ENCODE measurements at regions not wholly inside any gene's neighbourhood (a gene's known extent, or its start where the extent isn't known, plus 50 kb on each side); places are given as distances from the start of the nearest gene placed in this dataset.

GRCh38 chr5:5979761-5980537, 398.4 kb downstream of the MED10 start:
- Histone ChIP-seq H3K27ac (ENCODE audit: low read depth in 2 of 2, low read length in 2 of 2) (no peak overlapping the region), H3K27me3 (ENCODE audit: control insufficient read depth in 2 of 2, insufficient read depth in 2 of 2, low read length in 2 of 2) (no peaks in the 10 kb centered on the region), H3K9me3 (ENCODE audit: control insufficient read depth in 2 of 2, low read length in 2 of 2) (no peaks in the 10 kb centered on the region), H3K36me3 (ENCODE audit: control insufficient read depth in 2 of 2, insufficient read depth in 2 of 2, low read length in 2 of 2) (no peaks in the 10 kb centered on the region), H3K4me1 (ENCODE audit: control insufficient read depth in 2 of 2, insufficient read depth in 2 of 2, low read length in 2 of 2) (no peaks in the 10 kb centered on the region), H3K9ac (ENCODE audit: low read depth in 1 of 2, low read length in 2 of 2) (no peak overlapping the region), H3K4me3 (ENCODE audit: low read length in 2 of 2) (no peak overlapping the region)

GRCh38 chr5:5979377-5979760, 399.0 kb downstream of the MED10 start:
- Histone ChIP-seq H3K9me3 (ENCODE audit: control insufficient read depth in 2 of 2, low read length in 2 of 2) (no peaks in the 10 kb centered on the region), H3K27ac (ENCODE audit: low read depth in 2 of 2, low read length in 2 of 2) (no peak overlapping the region), H3K36me3 (ENCODE audit: control insufficient read depth in 2 of 2, insufficient read depth in 2 of 2, low read length in 2 of 2) (no peaks in the 10 kb centered on the region), H3K4me3 (ENCODE audit: low read length in 2 of 2) (no peak overlapping the region), H3K27me3 (ENCODE audit: control insufficient read depth in 2 of 2, insufficient read depth in 2 of 2, low read length in 2 of 2) (no peaks in the 10 kb centered on the region), H3K9ac (ENCODE audit: low read depth in 1 of 2, low read length in 2 of 2) (no peak overlapping the region), H3K4me1 (ENCODE audit: control insufficient read depth in 2 of 2, insufficient read depth in 2 of 2, low read length in 2 of 2) (no peaks in the 10 kb centered on the region)

GRCh38 chr5:5978501-5979376, 399.6 kb downstream of the MED10 start:
- Histone ChIP-seq H3K27me3 (ENCODE audit: control insufficient read depth in 2 of 2, insufficient read depth in 2 of 2, low read length in 2 of 2) (no peaks in the 10 kb centered on the region), H3K9me3 (ENCODE audit: control insufficient read depth in 2 of 2, low read length in 2 of 2) (no peaks in the 10 kb centered on the region), H3K36me3 (ENCODE audit: control insufficient read depth in 2 of 2, insufficient read depth in 2 of 2, low read length in 2 of 2) (no peaks in the 10 kb centered on the region), H3K9ac (ENCODE audit: low read depth in 1 of 2, low read length in 2 of 2) (no peak overlapping the region), H3K4me3 (ENCODE audit: low read length in 2 of 2) (no peak overlapping the region), H3K27ac (ENCODE audit: low read depth in 2 of 2, low read length in 2 of 2) (no peak overlapping the region), H3K4me1 (ENCODE audit: control insufficient read depth in 2 of 2, insufficient read depth in 2 of 2, low read length in 2 of 2) (no peaks in the 10 kb centered on the region)

GRCh38 chr5:5971203-5971602, 407.1 kb downstream of the MED10 start:
- Histone ChIP-seq H3K9ac (ENCODE audit: low read depth in 1 of 2, low read length in 2 of 2) (no peak overlapping the region), H3K27ac (ENCODE audit: low read depth in 2 of 2, low read length in 2 of 2) (no peak overlapping the region)

GRCh38 chr5:5969942-5970483, 408.3 kb downstream of the MED10 start:
- Histone ChIP-seq H3K9ac (ENCODE audit: low read depth in 1 of 2, low read length in 2 of 2) (no peak overlapping the region), H3K4me1 (ENCODE audit: control insufficient read depth in 2 of 2, insufficient read depth in 2 of 2, low read length in 2 of 2) (no peaks in the 10 kb centered on the region), H3K4me3 (ENCODE audit: low read length in 2 of 2) (no peak overlapping the region), H3K27ac (ENCODE audit: low read depth in 2 of 2, low read length in 2 of 2) (no peak overlapping the region), H3K27me3 (ENCODE audit: control insufficient read depth in 2 of 2, insufficient read depth in 2 of 2, low read length in 2 of 2) (no peaks in the 10 kb centered on the region), H3K36me3 (ENCODE audit: control insufficient read depth in 2 of 2, insufficient read depth in 2 of 2, low read length in 2 of 2) (no peaks in the 10 kb centered on the region), H3K9me3 (ENCODE audit: control insufficient read depth in 2 of 2, low read length in 2 of 2) (no peaks in the 10 kb centered on the region)

More at GRCh38 chr5:5971203-5971602, 407.1 kb downstream of the MED10 start:
- no peak overlapping the region for H3K4me3 ChIP-seq (ENCODE audit: low read length in 2 of 2)
- H3K9me3 ChIP-seq (ENCODE audit: control insufficient read depth in 2 of 2, low read length in 2 of 2) = no peaks in the 10 kb centered on the region
- no peaks in the 10 kb centered on the region for H3K4me1 ChIP-seq (ENCODE audit: control insufficient read depth in 2 of 2, insufficient read depth in 2 of 2, low read length in 2 of 2)
- no peaks in the 10 kb centered on the region for H3K27me3 ChIP-seq (ENCODE audit: control insufficient read depth in 2 of 2, insufficient read depth in 2 of 2, low read length in 2 of 2)
- no peaks in the 10 kb centered on the region for H3K36me3 ChIP-seq (ENCODE audit: control insufficient read depth in 2 of 2, insufficient read depth in 2 of 2, low read length in 2 of 2)

GRCh38 chr5:5968981-5969380, 409.4 kb downstream of the MED10 start:
- no peaks in the 10 kb centered on the region for H3K27me3 ChIP-seq (ENCODE audit: control insufficient read depth in 2 of 2, insufficient read depth in 2 of 2, low read length in 2 of 2)
- no peak overlapping the region for H3K27ac ChIP-seq (ENCODE audit: low read depth in 2 of 2, low read length in 2 of 2)
- no peaks in the 10 kb centered on the region for H3K36me3 ChIP-seq (ENCODE audit: control insufficient read depth in 2 of 2, insufficient read depth in 2 of 2, low read length in 2 of 2)
- no peak overlapping the region for H3K4me3 ChIP-seq (ENCODE audit: low read length in 2 of 2)
- no peaks in the 10 kb centered on the region for H3K9me3 ChIP-seq (ENCODE audit: control insufficient read depth in 2 of 2, low read length in 2 of 2)
- no peak overlapping the region for H3K9ac ChIP-seq (ENCODE audit: low read depth in 1 of 2, low read length in 2 of 2)
- H3K4me1 ChIP-seq (ENCODE audit: control insufficient read depth in 2 of 2, insufficient read depth in 2 of 2, low read length in 2 of 2) = no peaks in the 10 kb centered on the region

- Histone ChIP-seq H3K9me3 (ENCODE audit: control insufficient read depth in 2 of 2, low read length in 2 of 2) (no peaks in the 10 kb centered on the region), H3K27me3 (ENCODE audit: control insufficient read depth in 2 of 2, insufficient read depth in 2 of 2, low read length in 2 of 2) (no peaks in the 10 kb centered on the region), H3K9ac (ENCODE audit: low read depth in 1 of 2, low read length in 2 of 2) (no peak overlapping the region), H3K36me3 (ENCODE audit: control insufficient read depth in 2 of 2, insufficient read depth in 2 of 2, low read length in 2 of 2) (no peaks in the 10 kb centered on the region), H3K27ac (ENCODE audit: low read depth in 2 of 2, low read length in 2 of 2) (no peak overlapping the region), H3K4me3 (ENCODE audit: low read length in 2 of 2) (no peak overlapping the region), H3K4me1 (ENCODE audit: control insufficient read depth in 2 of 2, insufficient read depth in 2 of 2, low read length in 2 of 2) (no peaks in the 10 kb centered on the region)
These were observed 410.4 kb downstream of the MED10 start for GRCh38 chr5:5967944-5968343.

GRCh38 chr5:5967373-5967772, 411.0 kb downstream of the MED10 start:
- Histone ChIP-seq H3K27ac (ENCODE audit: low read depth in 2 of 2, low read length in 2 of 2) (no peak overlapping the region), H3K27me3 (ENCODE audit: control insufficient read depth in 2 of 2, insufficient read depth in 2 of 2, low read length in 2 of 2) (no peaks in the 10 kb centered on the region)

GRCh38 chr5:5965132-5965531, 413.2 kb downstream of the MED10 start:
- Histone ChIP-seq H3K9me3 (ENCODE audit: control insufficient read depth in 2 of 2, low read length in 2 of 2) (no peaks in the 10 kb centered on the region), H3K9ac (ENCODE audit: low read depth in 1 of 2, low read length in 2 of 2) (no peak overlapping the region), H3K36me3 (ENCODE audit: control insufficient read depth in 2 of 2, insufficient read depth in 2 of 2, low read length in 2 of 2) (no peaks in the 10 kb centered on the region), H3K27ac (ENCODE audit: low read depth in 2 of 2, low read length in 2 of 2) (no peak overlapping the region), H3K4me3 (ENCODE audit: low read length in 2 of 2) (no peak overlapping the region), H3K4me1 (ENCODE audit: control insufficient read depth in 2 of 2, insufficient read depth in 2 of 2, low read length in 2 of 2) (no peaks in the 10 kb centered on the region), H3K27me3 (ENCODE audit: control insufficient read depth in 2 of 2, insufficient read depth in 2 of 2, low read length in 2 of 2) (no peaks in the 10 kb centered on the region)

More at GRCh38 chr5:5967373-5967772, 411.0 kb downstream of the MED10 start:
- no peak overlapping the region for H3K4me3 ChIP-seq (ENCODE audit: low read length in 2 of 2)
- H3K4me1 ChIP-seq (ENCODE audit: control insufficient read depth in 2 of 2, insufficient read depth in 2 of 2, low read length in 2 of 2) = no peaks in the 10 kb centered on the region
- H3K9ac ChIP-seq (ENCODE audit: low read depth in 1 of 2, low read length in 2 of 2) = no peak overlapping the region
- H3K36me3 ChIP-seq (ENCODE audit: control insufficient read depth in 2 of 2, insufficient read depth in 2 of 2, low read length in 2 of 2) = no peaks in the 10 kb centered on the region
- no peaks in the 10 kb centered on the region for H3K9me3 ChIP-seq (ENCODE audit: control insufficient read depth in 2 of 2, low read length in 2 of 2)

GRCh38 chr5:5964347-5964746, 414.0 kb downstream of the MED10 start:
- no peak overlapping the region for H3K4me3 ChIP-seq (ENCODE audit: low read length in 2 of 2)
- no peaks in the 10 kb centered on the region for H3K27me3 ChIP-seq (ENCODE audit: control insufficient read depth in 2 of 2, insufficient read depth in 2 of 2, low read length in 2 of 2)
- no peak overlapping the region for H3K9ac ChIP-seq (ENCODE audit: low read depth in 1 of 2, low read length in 2 of 2)
- no peaks in the 10 kb centered on the region for H3K9me3 ChIP-seq (ENCODE audit: control insufficient read depth in 2 of 2, low read length in 2 of 2)
- no peaks in the 10 kb centered on the region for H3K4me1 ChIP-seq (ENCODE audit: control insufficient read depth in 2 of 2, insufficient read depth in 2 of 2, low read length in 2 of 2)
- H3K36me3 ChIP-seq (ENCODE audit: control insufficient read depth in 2 of 2, insufficient read depth in 2 of 2, low read length in 2 of 2) = no peaks in the 10 kb centered on the region
- H3K27ac ChIP-seq (ENCODE audit: low read depth in 2 of 2, low read length in 2 of 2) = no peak overlapping the region

Data from mucosa of rectum (tissue), 2 donors.